ENCODE measurements at regions not wholly inside any gene's neighbourhood (a gene's known extent, or its start where the extent isn't known, plus 50 kb on each side); places are given as distances from the start of the nearest gene placed in this dataset.

DNA sequence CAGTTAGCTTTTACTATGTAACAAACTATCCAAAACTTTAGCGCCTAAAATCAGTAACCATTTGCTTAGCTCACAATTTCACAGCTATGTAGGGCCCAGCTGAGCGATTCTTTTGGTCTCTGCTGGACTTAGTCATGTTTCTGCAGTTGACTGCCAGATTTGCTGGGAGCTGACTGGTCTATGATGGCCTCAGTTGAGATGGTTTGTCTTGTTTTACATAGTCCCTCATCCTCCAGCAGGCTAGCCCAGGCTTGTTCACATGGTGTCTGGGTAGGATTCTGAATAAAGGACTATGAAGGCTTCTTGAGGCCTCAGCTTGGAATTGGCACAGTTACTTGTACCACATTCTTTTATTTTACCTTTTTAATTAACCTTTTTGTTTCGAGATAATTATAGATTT is 247.8 kb upstream of the CHD6 start:
- Histone ChIP-seq H3K27me3 (ENCODE audit: control insufficient read depth in 3 of 3, insufficient read depth in 3 of 3, low read length in 3 of 3) (no peaks in the 10 kb centered on the region), H3K27ac (ENCODE audit: low read depth in 1 of 3, low read length in 2 of 3) (no peak overlapping the region), H3K4me1 (ENCODE audit: control insufficient read depth in 3 of 3, insufficient read depth in 2 of 3, low read depth in 1 of 3, low read length in 2 of 3) (no peaks in the 10 kb centered on the region), H3K9me3 (ENCODE audit: control insufficient read depth in 2 of 2, insufficient read depth in 1 of 2, low read depth in 1 of 2, low read length in 1 of 2) (no peaks in the 10 kb centered on the region), H3K36me3 (ENCODE audit: control insufficient read depth in 3 of 3, insufficient read depth in 2 of 3, low read depth in 1 of 3, low read length in 3 of 3) (no peaks in the 10 kb centered on the region), H3K4me3 (ENCODE audit: low read depth in 1 of 3, low read length in 3 of 3) (no peak overlapping the region)
- DNase-seq, result no peak
- 62 to 85% (median 77%) methylated on average over 3 of the region's 3 CpGs for WGBS, 3 donors
- no peak for FAIRE-seq

DNA sequence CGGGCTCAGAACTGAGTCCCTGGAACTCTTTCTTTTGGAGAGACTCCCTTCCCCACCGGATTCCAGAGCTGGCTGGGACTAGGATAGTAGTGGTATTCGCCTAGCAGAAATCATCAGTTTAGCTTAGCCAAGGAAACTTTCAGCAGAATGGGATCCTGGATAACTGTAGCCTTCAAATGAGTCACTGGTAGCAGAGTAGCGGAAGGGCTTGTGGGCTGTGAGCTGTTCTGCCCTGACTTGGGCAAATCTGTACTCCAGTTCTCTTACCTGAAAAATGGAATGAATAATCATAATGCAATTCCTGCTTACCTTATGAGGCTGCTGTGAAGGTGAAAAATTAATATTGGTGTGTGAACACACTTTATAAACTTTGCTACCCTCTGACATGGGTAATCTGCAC is 244.3 kb upstream of the CHD6 start:
- WGBS, 3 donors, result 71 to 78% (median 74%) methylated on average over 4 of the region's 4 CpGs
- H3K27me3 ChIP-seq (ENCODE audit: control insufficient read depth in 3 of 3, insufficient read depth in 3 of 3, low read length in 3 of 3), result no peaks in the 10 kb centered on the region
- no peaks in the 10 kb centered on the region for H3K36me3 ChIP-seq (ENCODE audit: control insufficient read depth in 3 of 3, insufficient read depth in 2 of 3, low read depth in 1 of 3, low read length in 3 of 3)
- H3K4me3 ChIP-seq (ENCODE audit: low read depth in 1 of 3, low read length in 3 of 3), result no peak overlapping the region
- H3K9me3 ChIP-seq (ENCODE audit: control insufficient read depth in 2 of 2, insufficient read depth in 1 of 2, low read depth in 1 of 2, low read length in 1 of 2), result no peaks in the 10 kb centered on the region
- FAIRE-seq (no peak), DNase-seq (no peak)
- no peaks in the 10 kb centered on the region for H3K4me1 ChIP-seq (ENCODE audit: control insufficient read depth in 3 of 3, insufficient read depth in 2 of 3, low read depth in 1 of 3, low read length in 2 of 3)
- H3K27ac ChIP-seq (ENCODE audit: low read depth in 1 of 3, low read length in 2 of 3), result no peak overlapping the region

DNA sequence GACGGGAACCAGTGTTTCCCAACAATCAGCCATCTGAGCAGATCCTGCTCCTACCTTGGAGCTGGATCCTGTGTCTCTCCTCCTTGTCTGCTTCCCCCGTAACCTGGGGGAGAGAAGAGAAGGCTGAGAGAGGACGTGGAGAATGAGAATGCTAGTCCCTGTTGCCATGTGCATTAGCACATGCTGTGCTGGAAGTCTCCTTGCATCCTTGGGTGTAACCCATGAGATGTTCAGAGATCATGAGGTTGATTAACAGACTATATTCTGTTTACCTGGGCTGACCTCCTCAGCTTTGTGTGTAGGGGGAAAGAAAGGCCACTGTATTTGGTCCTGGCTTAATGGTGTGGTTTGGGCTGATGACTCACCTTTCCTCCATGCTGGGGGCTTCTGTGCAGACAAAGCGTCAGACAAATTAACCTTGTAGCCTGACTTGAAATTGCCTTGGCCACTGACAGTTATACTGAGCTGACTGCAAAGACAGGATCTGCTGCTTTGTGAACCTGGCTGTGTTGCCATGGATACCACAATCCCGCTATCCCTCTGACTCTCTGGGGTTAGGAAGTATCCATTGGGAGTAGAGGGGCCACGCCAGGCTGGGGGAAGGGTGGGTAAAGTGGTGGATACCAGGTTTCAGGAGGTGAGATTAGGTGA is 243.7 kb upstream of the CHD6 start:
- DNase-seq (no peak), FAIRE-seq (no peak)
- H3K9me3 ChIP-seq (ENCODE audit: control insufficient read depth in 2 of 2, insufficient read depth in 1 of 2, low read depth in 1 of 2, low read length in 1 of 2), result no peaks in the 10 kb centered on the region
- H3K27ac ChIP-seq (ENCODE audit: low read depth in 1 of 3, low read length in 2 of 3), result no peak overlapping the region
- 28 to 53% (median 42%) methylated on average over 5 to 6 of the region's 6 CpGs for WGBS, 3 donors
- H3K36me3 ChIP-seq (ENCODE audit: control insufficient read depth in 3 of 3, insufficient read depth in 2 of 3, low read depth in 1 of 3, low read length in 3 of 3), result no peaks in the 10 kb centered on the region
- no peaks in the 10 kb centered on the region for H3K4me1 ChIP-seq (ENCODE audit: control insufficient read depth in 3 of 3, insufficient read depth in 2 of 3, low read depth in 1 of 3, low read length in 2 of 3)
- H3K4me3 ChIP-seq (ENCODE audit: low read depth in 1 of 3, low read length in 3 of 3), result no peak overlapping the region
- no peaks in the 10 kb centered on the region for H3K27me3 ChIP-seq (ENCODE audit: control insufficient read depth in 3 of 3, insufficient read depth in 3 of 3, low read length in 3 of 3)

DNA sequence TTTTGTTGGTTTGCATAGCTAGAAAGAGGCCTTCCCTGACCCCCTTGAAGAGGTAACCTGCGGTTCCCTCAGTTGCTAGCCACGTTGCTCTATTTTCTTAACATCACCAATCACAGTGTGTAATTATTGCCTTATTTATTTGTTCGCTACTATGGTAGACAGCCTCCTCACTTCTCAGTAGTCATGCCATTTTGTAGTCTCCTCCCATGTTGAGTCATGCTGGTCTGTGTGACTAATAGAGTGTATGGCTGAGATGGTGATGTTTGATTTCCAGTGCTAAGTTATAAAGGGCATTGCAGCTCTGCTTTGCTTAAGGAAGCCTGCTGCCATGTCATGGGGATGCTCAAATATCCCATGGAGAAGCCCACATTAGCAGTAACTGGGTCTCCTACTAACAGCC is 236.6 kb upstream of the CHD6 start:
- Histone ChIP-seq H3K9me3 (ENCODE audit: control insufficient read depth in 2 of 2, insufficient read depth in 1 of 2, low read depth in 1 of 2, low read length in 1 of 2) (no peaks in the 10 kb centered on the region), H3K4me3 (ENCODE audit: low read depth in 1 of 3, low read length in 3 of 3) (no peak overlapping the region), H3K4me1 (ENCODE audit: control insufficient read depth in 3 of 3, insufficient read depth in 2 of 3, low read depth in 1 of 3, low read length in 2 of 3) (no peaks in the 10 kb centered on the region), H3K36me3 (ENCODE audit: control insufficient read depth in 3 of 3, insufficient read depth in 2 of 3, low read depth in 1 of 3, low read length in 3 of 3) (no peaks in the 10 kb centered on the region), H3K27me3 (ENCODE audit: control insufficient read depth in 3 of 3, insufficient read depth in 3 of 3, low read length in 3 of 3) (no peaks in the 10 kb centered on the region), H3K27ac (ENCODE audit: low read depth in 1 of 3, low read length in 2 of 3) (no peak overlapping the region)
- FAIRE-seq, result no peak
- 69 to 72% (median 71%) methylated on average over 3 of the region's 3 CpGs for WGBS, 3 donors
- DNase-seq, result peak in 1 of 2 donors; percentile 3

DNA sequence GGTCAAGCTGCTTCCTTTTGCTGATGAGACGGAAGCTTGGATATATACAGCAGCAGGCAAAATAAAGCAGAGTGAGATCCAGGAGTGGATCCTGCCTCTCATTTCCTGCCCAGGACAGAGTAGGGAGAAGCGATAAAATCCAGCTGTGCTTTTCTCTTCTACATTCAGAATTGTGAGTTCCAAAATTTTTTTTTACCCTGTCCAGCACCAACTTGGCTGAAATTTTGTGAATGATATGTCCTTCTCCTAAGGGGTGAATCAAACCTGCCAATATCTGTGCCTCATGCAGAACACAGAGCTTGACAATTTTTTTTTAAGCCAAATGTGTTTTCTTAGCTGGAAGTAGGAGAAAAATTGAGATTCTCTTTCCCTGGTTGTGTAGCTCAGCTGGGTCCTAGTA is 235.6 kb upstream of the CHD6 start:
- Histone ChIP-seq H3K27me3 (ENCODE audit: control insufficient read depth in 3 of 3, insufficient read depth in 3 of 3, low read length in 3 of 3) (no peaks in the 10 kb centered on the region), H3K4me1 (ENCODE audit: control insufficient read depth in 3 of 3, insufficient read depth in 2 of 3, low read depth in 1 of 3, low read length in 2 of 3) (no peaks in the 10 kb centered on the region), H3K4me3 (ENCODE audit: low read depth in 1 of 3, low read length in 3 of 3) (no peak overlapping the region), H3K27ac (ENCODE audit: low read depth in 1 of 3, low read length in 2 of 3) (no peak overlapping the region), H3K9me3 (ENCODE audit: control insufficient read depth in 2 of 2, insufficient read depth in 1 of 2, low read depth in 1 of 2, low read length in 1 of 2) (no peaks in the 10 kb centered on the region), H3K36me3 (ENCODE audit: control insufficient read depth in 3 of 3, insufficient read depth in 2 of 3, low read depth in 1 of 3, low read length in 3 of 3) (no peaks in the 10 kb centered on the region)
- 56 to 87% (median 73%) methylated on average over 2 of the region's 2 CpGs for WGBS, 3 donors
- no peak for FAIRE-seq
- no peak for DNase-seq

DNA sequence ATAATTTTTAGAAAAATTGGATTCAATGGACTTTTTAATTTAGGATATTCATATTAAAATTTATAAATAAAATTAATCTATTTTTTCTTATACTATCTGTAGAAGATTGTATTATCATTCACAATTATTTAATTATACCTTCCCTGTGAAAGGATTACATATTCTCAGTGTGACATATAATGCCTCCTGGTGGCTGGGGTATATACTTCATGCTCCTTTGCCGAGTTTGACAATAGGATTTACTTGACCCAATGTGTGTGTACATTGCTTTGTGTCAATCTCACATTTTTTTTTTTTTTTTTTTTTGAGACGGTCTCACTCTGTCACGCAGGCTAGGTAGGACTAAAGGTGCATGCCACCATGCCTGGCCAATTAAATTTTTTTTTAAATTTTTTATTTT is 230.0 kb upstream of the CHD6 start:
- no peak for DNase-seq
- no peaks in the 10 kb centered on the region for H3K9me3 ChIP-seq (ENCODE audit: control insufficient read depth in 2 of 2, insufficient read depth in 1 of 2, low read depth in 1 of 2, low read length in 1 of 2)
- 53 to 69% (median 69%) methylated on average over 3 of the region's 3 CpGs for WGBS, 3 donors
- no peaks in the 10 kb centered on the region for H3K4me1 ChIP-seq (ENCODE audit: control insufficient read depth in 3 of 3, insufficient read depth in 2 of 3, low read depth in 1 of 3, low read length in 2 of 3)
- H3K36me3 ChIP-seq (ENCODE audit: control insufficient read depth in 3 of 3, insufficient read depth in 2 of 3, low read depth in 1 of 3, low read length in 3 of 3), result no peaks in the 10 kb centered on the region
- FAIRE-seq, result peak; percentile 5
- H3K27me3 ChIP-seq (ENCODE audit: control insufficient read depth in 3 of 3, insufficient read depth in 3 of 3, low read length in 3 of 3), result no peaks in the 10 kb centered on the region
- no peak overlapping the region for H3K27ac ChIP-seq (ENCODE audit: low read depth in 1 of 3, low read length in 2 of 3)
- H3K4me3 ChIP-seq (ENCODE audit: low read depth in 1 of 3, low read length in 3 of 3), result no peak overlapping the region

DNA sequence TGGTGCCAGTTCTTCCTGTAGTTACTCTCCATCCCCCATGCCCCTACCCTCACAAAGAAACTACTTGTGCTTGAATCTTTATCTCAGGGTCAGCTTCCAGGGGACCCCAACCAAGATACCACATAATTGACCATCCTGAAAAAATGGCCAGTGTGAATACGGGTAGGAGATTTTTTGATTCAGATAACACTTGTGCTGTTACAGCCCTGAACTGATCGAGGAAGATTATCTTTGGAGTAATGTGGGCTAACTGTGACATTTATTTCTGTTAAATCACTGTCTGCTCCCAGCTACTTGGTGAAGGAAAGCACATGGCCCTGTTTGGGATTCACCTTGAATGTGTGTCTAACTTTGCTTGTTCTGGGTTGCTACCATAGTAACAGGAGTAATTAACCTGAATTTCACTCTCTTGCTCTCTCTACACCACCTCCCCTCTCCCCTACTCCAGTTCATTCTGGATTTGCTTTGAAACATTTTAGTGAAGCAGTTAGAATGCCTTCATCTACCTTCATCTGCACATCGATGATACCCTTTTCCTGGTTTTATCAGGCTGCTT is 219.6 kb upstream of the CHD6 start:
- no peak overlapping the region for H3K4me3 ChIP-seq (ENCODE audit: low read depth in 1 of 3, low read length in 3 of 3)
- H3K27ac ChIP-seq (ENCODE audit: low read depth in 1 of 3, low read length in 2 of 3), result no peak overlapping the region
- no peaks in the 10 kb centered on the region for H3K27me3 ChIP-seq (ENCODE audit: control insufficient read depth in 3 of 3, insufficient read depth in 3 of 3, low read length in 3 of 3)
- no peak for FAIRE-seq
- H3K4me1 ChIP-seq (ENCODE audit: control insufficient read depth in 3 of 3, insufficient read depth in 2 of 3, low read depth in 1 of 3, low read length in 2 of 3), result no peaks in the 10 kb centered on the region
- no peak for DNase-seq
- 22 to 44% (median 33%) methylated on average over 3 of the region's 3 CpGs for WGBS, 3 donors
- no peaks in the 10 kb centered on the region for H3K9me3 ChIP-seq (ENCODE audit: control insufficient read depth in 2 of 2, insufficient read depth in 1 of 2, low read depth in 1 of 2, low read length in 1 of 2)
- H3K36me3 ChIP-seq (ENCODE audit: control insufficient read depth in 3 of 3, insufficient read depth in 2 of 3, low read depth in 1 of 3, low read length in 3 of 3), result no peaks in the 10 kb centered on the region

DNA sequence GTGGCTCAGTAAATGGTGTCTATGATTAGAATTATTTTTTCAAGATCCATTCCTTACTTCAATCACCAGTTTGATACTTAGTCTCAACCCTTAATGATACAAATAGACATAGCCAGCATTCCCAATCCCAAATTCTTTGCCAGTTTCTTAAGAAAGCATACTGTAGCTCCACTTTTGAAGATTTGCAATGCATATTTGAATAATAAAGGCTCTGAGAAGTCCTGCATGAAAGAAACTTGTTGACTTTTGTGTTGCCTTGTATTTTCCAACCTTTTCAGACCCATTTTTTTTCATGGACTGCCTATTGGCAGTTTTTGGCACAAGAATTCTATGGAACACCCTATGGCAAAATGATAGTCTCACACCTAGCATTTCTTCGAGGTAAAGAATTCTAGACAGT is 215.6 kb upstream of the CHD6 start:
- Histone ChIP-seq H3K27ac (ENCODE audit: low read depth in 1 of 3, low read length in 2 of 3) (no peak overlapping the region), H3K27me3 (ENCODE audit: control insufficient read depth in 3 of 3, insufficient read depth in 3 of 3, low read length in 3 of 3) (peaks cover 0 to 3% (median 2%) of the 10 kb centered on the region in 3 donors), H3K4me1 (ENCODE audit: control insufficient read depth in 3 of 3, insufficient read depth in 2 of 3, low read depth in 1 of 3, low read length in 2 of 3) (no peaks in the 10 kb centered on the region), H3K4me3 (ENCODE audit: low read depth in 1 of 3, low read length in 3 of 3) (no peak overlapping the region), H3K36me3 (ENCODE audit: control insufficient read depth in 3 of 3, insufficient read depth in 2 of 3, low read depth in 1 of 3, low read length in 3 of 3) (no peaks in the 10 kb centered on the region), H3K9me3 (ENCODE audit: control insufficient read depth in 2 of 2, insufficient read depth in 1 of 2, low read depth in 1 of 2, low read length in 1 of 2) (no peaks in the 10 kb centered on the region)
- DNase-seq (no peak), FAIRE-seq (no peak)
- 74 to 97% (median 86%) methylated on average over 1 of the region's 1 CpG for WGBS, 3 donors

DNA sequence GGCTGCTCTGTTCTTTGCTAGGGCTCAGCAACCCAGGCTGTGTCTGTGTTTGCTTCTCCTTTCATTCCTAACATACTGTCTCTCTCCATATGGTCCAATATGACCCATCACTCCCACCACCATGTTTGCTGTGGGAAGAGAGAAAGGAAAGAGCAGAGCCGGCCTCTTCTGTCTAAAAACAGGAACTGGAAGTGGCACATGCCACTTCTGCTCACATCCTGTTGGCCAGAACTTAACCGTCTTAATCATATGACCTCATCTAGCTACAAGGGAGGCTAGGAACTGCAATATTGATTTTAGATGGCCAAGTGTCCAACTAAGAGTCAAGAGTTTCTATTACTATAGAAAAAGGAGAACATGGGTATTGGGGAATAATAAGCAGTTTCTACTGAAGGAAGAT is 212.5 kb upstream of the CHD6 start:
- H3K4me1 ChIP-seq (ENCODE audit: control insufficient read depth in 3 of 3, insufficient read depth in 2 of 3, low read depth in 1 of 3, low read length in 2 of 3), result no peaks in the 10 kb centered on the region
- FAIRE-seq (no peak), DNase-seq (no peak)
- no peak overlapping the region for H3K27ac ChIP-seq (ENCODE audit: low read depth in 1 of 3, low read length in 2 of 3)
- 40 to 60% (median 59%) methylated on average over 2 of the region's 2 CpGs for WGBS, 3 donors
- H3K27me3 ChIP-seq (ENCODE audit: control insufficient read depth in 3 of 3, insufficient read depth in 3 of 3, low read length in 3 of 3), result peaks cover 0 to 6% (median 2%) of the 10 kb centered on the region in 3 donors
- no peaks in the 10 kb centered on the region for H3K9me3 ChIP-seq (ENCODE audit: control insufficient read depth in 2 of 2, insufficient read depth in 1 of 2, low read depth in 1 of 2, low read length in 1 of 2)
- H3K36me3 ChIP-seq (ENCODE audit: control insufficient read depth in 3 of 3, insufficient read depth in 2 of 3, low read depth in 1 of 3, low read length in 3 of 3), result no peaks in the 10 kb centered on the region
- H3K4me3 ChIP-seq (ENCODE audit: low read depth in 1 of 3, low read length in 3 of 3), result no peak overlapping the region

All from small intestine (tissue), 7 donors.